ENCODE measurements at regions not wholly inside any gene's neighbourhood (a gene's known extent, or its start where the extent isn't known, plus 50 kb on each side); places are given as distances from the start of the nearest gene placed in this dataset.

DNA sequence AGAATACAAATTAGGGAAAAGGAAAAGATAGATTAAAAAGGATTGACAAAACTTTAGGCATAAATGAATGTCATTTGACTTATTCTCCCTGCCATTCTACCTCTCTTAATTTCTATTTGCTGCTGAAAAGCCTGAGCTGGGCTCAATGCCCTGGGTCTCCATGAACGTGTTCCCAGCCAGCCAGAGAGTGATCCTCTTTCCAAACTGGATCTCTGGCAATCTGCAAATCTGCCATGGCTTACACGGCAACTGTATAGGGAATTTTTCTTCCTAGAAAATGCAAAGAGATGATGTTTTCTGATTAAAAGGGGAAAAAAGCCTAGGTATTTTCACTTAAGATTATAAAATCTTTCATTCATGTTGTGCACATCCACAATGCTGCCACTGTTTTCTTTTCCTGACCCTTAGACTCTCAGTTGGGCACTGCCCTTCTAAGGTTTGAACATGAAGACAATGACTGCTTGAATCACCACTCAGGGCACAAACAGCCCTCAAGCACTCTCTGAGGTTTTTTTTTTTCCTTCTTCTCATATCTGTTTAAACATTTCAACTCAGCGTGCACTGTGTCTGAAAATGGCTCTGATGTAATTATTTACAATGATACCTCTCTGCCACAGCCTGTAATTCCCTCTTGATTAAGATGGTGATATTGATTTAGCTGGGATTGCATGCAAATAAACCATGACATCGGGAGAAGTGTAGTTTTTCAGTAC is 60.3 kb downstream of the DACT1 start:
- no peak for ATAC-seq
- no peak for TF ChIP-seq GLIS3 (CRISPR knock-in tag; IDR thresholded peaks at IDR 0.05)
- TF ChIP-seq TOX (CRISPR knock-in tag; IDR thresholded peaks at IDR 0.05; ENCODE audit: borderline replicate concordance), result no peak
- TF ChIP-seq OSR1 (CRISPR knock-in tag; IDR thresholded peaks at IDR 0.05), result no peak
- no peak for TF ChIP-seq ZFP3 (CRISPR knock-in tag; IDR thresholded peaks at IDR 0.05)
- no peak for TF ChIP-seq ESRRG (CRISPR knock-in tag; IDR thresholded peaks at IDR 0.05)
- TF ChIP-seq RARB (CRISPR knock-in tag; IDR thresholded peaks at IDR 0.05), result no peak
- TF ChIP-seq PPARA (CRISPR knock-in tag; IDR thresholded peaks at IDR 0.05; ENCODE audit: borderline replicate concordance), result no peak
- no peak for TF ChIP-seq ZNF8 (CRISPR knock-in tag; IDR thresholded peaks at IDR 0.05)
- TF ChIP-seq TCF4 (CRISPR knock-in tag; IDR thresholded peaks at IDR 0.05; ENCODE audit: borderline replicate concordance), result no peak

DNA sequence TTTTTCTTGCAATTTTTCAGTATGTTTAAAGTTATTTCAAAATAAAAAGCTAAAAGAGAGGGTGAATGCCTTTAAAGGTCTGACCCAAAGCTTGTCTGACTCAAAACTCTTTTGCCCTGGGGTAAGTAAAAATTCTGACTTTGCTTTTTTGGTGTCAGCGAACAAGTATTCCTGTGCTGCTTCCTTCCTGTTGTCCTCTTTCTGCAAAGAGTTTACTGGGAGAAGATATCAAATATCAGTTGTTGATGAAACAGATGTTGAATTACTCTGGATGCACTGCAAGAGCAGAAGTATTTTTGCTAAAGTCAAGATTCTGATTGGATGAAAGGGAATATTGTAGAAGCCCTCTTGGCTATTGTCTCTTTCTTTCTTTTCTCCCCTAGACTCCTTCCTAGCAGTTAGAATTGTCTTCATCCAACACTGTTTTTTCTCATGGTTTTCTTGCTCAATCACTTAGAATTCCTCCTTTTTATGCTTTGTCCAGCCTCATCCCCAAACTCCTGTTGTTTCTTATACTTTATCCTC is 62.0 kb downstream of the DACT1 start:
- TF ChIP-seq RARB (CRISPR knock-in tag; IDR thresholded peaks at IDR 0.05), result no peak
- no peak for TF ChIP-seq CSDC2 (CRISPR knock-in tag; IDR thresholded peaks at IDR 0.05)
- TF ChIP-seq, protein P1, sequence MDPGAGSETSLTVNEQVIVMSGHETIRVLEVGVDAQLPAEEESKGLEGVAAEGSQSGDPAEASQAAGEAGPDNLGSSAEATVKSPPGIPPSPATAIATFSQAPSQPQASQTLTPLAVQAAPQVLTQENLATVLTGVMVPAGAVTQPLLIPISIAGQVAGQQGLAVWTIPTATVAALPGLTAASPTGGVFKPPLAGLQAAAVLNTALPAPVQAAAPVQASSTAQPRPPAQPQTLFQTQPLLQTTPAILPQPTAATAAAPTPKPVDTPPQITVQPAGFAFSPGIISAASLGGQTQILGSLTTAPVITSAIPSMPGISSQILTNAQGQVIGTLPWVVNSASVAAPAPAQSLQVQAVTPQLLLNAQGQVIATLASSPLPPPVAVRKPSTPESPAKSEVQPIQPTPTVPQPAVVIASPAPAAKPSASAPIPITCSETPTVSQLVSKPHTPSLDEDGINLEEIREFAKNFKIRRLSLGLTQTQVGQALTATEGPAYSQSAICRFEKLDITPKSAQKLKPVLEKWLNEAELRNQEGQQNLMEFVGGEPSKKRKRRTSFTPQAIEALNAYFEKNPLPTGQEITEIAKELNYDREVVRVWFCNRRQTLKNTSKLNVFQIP (CRISPR knock-in tag; IDR thresholded peaks at IDR 0.05; ENCODE audit: borderline replicate concordance, low read depth), result no peak
- TF ChIP-seq TCF4 (CRISPR knock-in tag; IDR thresholded peaks at IDR 0.05; ENCODE audit: borderline replicate concordance), result no peak
- no peak for TF ChIP-seq ZFP3 (CRISPR knock-in tag; IDR thresholded peaks at IDR 0.05)
- TF ChIP-seq PPARA (CRISPR knock-in tag; IDR thresholded peaks at IDR 0.05; ENCODE audit: borderline replicate concordance), result no peak
- TF ChIP-seq, protein P2, sequence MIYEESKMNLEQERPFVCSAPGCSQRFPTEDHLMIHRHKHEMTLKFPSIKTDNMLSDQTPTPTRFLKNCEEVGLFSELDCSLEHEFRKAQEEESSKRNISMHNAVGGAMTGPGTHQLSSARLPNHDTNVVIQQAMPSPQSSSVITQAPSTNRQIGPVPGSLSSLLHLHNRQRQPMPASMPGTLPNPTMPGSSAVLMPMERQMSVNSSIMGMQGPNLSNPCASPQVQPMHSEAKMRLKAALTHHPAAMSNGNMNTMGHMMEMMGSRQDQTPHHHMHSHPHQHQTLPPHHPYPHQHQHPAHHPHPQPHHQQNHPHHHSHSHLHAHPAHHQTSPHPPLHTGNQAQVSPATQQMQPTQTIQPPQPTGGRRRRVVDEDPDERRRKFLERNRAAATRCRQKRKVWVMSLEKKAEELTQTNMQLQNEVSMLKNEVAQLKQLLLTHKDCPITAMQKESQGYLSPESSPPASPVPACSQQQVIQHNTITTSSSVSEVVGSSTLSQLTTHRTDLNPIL (CRISPR knock-in tag; IDR thresholded peaks at IDR 0.05; ENCODE audit: low read depth), result no peak
- no peak for TF ChIP-seq ZNF565 (CRISPR knock-in tag; conservative IDR thresholded peaks at IDR 0.05; ENCODE audit: low read depth)
- no peak for TF ChIP-seq ISL1 (CRISPR knock-in tag; IDR thresholded peaks at IDR 0.05)
- TF ChIP-seq ESRRG (CRISPR knock-in tag; IDR thresholded peaks at IDR 0.05), result no peak
- no peak for TF ChIP-seq BACH2 (CRISPR knock-in tag; IDR thresholded peaks at IDR 0.05; ENCODE audit: borderline replicate concordance)
- no peak for TF ChIP-seq ZNF8 (CRISPR knock-in tag; IDR thresholded peaks at IDR 0.05)
- no peak for TF ChIP-seq GLIS3 (CRISPR knock-in tag; IDR thresholded peaks at IDR 0.05)
- TF ChIP-seq OSR1 (CRISPR knock-in tag; IDR thresholded peaks at IDR 0.05), result no peak
- no peak for TF ChIP-seq ZNF70 (CRISPR knock-in tag; IDR thresholded peaks at IDR 0.05)
- TF ChIP-seq, protein P3, sequence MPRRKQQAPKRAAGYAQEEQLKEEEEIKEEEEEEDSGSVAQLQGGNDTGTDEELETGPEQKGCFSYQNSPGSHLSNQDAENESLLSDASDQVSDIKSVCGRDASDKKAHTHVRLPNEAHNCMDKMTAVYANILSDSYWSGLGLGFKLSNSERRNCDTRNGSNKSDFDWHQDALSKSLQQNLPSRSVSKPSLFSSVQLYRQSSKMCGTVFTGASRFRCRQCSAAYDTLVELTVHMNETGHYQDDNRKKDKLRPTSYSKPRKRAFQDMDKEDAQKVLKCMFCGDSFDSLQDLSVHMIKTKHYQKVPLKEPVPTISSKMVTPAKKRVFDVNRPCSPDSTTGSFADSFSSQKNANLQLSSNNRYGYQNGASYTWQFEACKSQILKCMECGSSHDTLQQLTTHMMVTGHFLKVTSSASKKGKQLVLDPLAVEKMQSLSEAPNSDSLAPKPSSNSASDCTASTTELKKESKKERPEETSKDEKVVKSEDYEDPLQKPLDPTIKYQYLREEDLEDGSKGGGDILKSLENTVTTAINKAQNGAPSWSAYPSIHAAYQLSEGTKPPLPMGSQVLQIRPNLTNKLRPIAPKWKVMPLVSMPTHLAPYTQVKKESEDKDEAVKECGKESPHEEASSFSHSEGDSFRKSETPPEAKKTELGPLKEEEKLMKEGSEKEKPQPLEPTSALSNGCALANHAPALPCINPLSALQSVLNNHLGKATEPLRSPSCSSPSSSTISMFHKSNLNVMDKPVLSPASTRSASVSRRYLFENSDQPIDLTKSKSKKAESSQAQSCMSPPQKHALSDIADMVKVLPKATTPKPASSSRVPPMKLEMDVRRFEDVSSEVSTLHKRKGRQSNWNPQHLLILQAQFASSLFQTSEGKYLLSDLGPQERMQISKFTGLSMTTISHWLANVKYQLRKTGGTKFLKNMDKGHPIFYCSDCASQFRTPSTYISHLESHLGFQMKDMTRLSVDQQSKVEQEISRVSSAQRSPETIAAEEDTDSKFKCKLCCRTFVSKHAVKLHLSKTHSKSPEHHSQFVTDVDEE (CRISPR knock-in tag; IDR thresholded peaks at IDR 0.05), result no peak
- no peak for TF ChIP-seq TOX (CRISPR knock-in tag; IDR thresholded peaks at IDR 0.05; ENCODE audit: borderline replicate concordance)
- TF ChIP-seq, protein P4, sequence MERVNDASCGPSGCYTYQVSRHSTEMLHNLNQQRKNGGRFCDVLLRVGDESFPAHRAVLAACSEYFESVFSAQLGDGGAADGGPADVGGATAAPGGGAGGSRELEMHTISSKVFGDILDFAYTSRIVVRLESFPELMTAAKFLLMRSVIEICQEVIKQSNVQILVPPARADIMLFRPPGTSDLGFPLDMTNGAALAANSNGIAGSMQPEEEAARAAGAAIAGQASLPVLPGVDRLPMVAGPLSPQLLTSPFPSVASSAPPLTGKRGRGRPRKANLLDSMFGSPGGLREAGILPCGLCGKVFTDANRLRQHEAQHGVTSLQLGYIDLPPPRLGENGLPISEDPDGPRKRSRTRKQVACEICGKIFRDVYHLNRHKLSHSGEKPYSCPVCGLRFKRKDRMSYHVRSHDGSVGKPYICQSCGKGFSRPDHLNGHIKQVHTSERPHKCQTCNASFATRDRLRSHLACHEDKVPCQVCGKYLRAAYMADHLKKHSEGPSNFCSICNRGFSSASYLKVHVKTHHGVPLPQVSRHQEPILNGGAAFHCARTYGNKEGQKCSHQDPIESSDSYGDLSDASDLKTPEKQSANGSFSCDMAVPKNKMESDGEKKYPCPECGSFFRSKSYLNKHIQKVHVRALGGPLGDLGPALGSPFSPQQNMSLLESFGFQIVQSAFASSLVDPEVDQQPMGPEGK (CRISPR knock-in tag; IDR thresholded peaks at IDR 0.05; ENCODE audit: borderline replicate concordance), result no peak
- TF ChIP-seq ARNTL (CRISPR knock-in tag; IDR thresholded peaks at IDR 0.05; ENCODE audit: borderline replicate concordance, low read depth), result no peak
- no peak for TF ChIP-seq ZFP30 (CRISPR knock-in tag; IDR thresholded peaks at IDR 0.05)
- no peak for ATAC-seq

DNA sequence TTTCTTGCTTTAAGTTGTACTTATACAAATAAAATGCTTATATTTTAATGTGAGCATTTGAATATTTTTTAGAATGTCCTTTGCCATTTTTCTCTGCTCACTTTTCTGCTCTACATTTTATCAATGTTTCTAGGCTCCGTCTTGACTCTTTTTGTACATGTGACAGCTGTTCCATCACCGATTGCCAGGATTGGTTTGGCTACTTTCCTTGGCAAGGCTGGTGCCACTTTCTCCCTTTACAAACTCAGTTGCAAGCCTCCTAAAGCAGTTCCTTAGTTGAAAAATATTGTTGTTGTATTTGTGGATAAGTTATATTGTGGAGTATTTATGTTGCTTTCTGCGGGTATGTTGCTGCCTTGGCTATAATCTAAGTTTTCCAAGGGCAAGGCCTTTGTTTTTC is 63.4 kb downstream of the DACT1 start:
- no peak for ATAC-seq
- TF ChIP-seq ZNF8 (CRISPR knock-in tag; IDR thresholded peaks at IDR 0.05) (no peak), ISL1 (CRISPR knock-in tag; IDR thresholded peaks at IDR 0.05) (no peak), ARNTL (CRISPR knock-in tag; IDR thresholded peaks at IDR 0.05; ENCODE audit: borderline replicate concordance, low read depth) (no peak), RARB (CRISPR knock-in tag; IDR thresholded peaks at IDR 0.05) (no peak), ZNF70 (CRISPR knock-in tag; IDR thresholded peaks at IDR 0.05) (no peak), PPARA (CRISPR knock-in tag; IDR thresholded peaks at IDR 0.05; ENCODE audit: borderline replicate concordance) (no peak), OSR1 (CRISPR knock-in tag; IDR thresholded peaks at IDR 0.05) (no peak), ZNF565 (CRISPR knock-in tag; conservative IDR thresholded peaks at IDR 0.05; ENCODE audit: low read depth) (no peak), ZFP30 (CRISPR knock-in tag; IDR thresholded peaks at IDR 0.05) (no peak), TOX (CRISPR knock-in tag; IDR thresholded peaks at IDR 0.05; ENCODE audit: borderline replicate concordance) (no peak)
- TF ChIP-seq, protein P2 (CRISPR knock-in tag; IDR thresholded peaks at IDR 0.05; ENCODE audit: low read depth), result no peak
- TF ChIP-seq, protein P1 (CRISPR knock-in tag; IDR thresholded peaks at IDR 0.05; ENCODE audit: borderline replicate concordance, low read depth), result no peak
- TF ChIP-seq, protein P4 (CRISPR knock-in tag; IDR thresholded peaks at IDR 0.05; ENCODE audit: borderline replicate concordance), result no peak
